GM18861 (cell line): ENCODE measurements at regions not wholly inside any gene's neighbourhood (a gene's known extent, or its start where the extent isn't known, plus 50 kb on each side); places are given as distances from the start of the nearest gene placed in this dataset.
"Not testable (repeated sequence)": the region's sequence is repeated elsewhere in the genome, so short reads cannot be mapped to it uniquely, and the experiment has no call there.

ENCODE experiments used
- ATAC-seq: cut with Tn5 transposase; IDR thresholded peaks from one replicate; pipeline ENCODE4 v1.9.1; 2021; ENCODE audit not compliant: unreplicated experiment

GRCh38 chr1:157235307-157235706 lies 97.1 kb upstream of the ETV3 start:
- ATAC-seq = no peak

- no peak for ATAC-seq
Observed at GRCh38 chr1:157234705-157235273, 96.6 kb upstream of the ETV3 start.

- ATAC-seq = peak; percentile 87
Observed at GRCh38 chr1:157233131-157233530, 94.9 kb upstream of the ETV3 start.

- ATAC-seq = no peak
Observed at GRCh38 chr1:157231846-157232525, 93.8 kb upstream of the ETV3 start.

GRCh38 chr1:157230500-157230899 lies 92.3 kb upstream of the ETV3 start:
- ATAC-seq = no peak

- ATAC-seq = no peak
Observed at GRCh38 chr1:157227700-157228099, 89.5 kb upstream of the ETV3 start.

GRCh38 chr1:157226739-157227138 lies 88.5 kb upstream of the ETV3 start:
- no peak for ATAC-seq

- no peak for ATAC-seq
Observed at GRCh38 chr1:157219600-157219999, 81.4 kb upstream of the ETV3 start.

- ATAC-seq = no peak
Observed at GRCh38 chr1:157219182-157219581, 81.0 kb upstream of the ETV3 start.

GRCh38 chr1:157218671-157219070 lies 80.5 kb upstream of the ETV3 start:
- no peak for ATAC-seq

- no peak for ATAC-seq
Observed at GRCh38 chr1:157217486-157217885, 79.3 kb upstream of the ETV3 start.

GRCh38 chr1:157213836-157214235 lies 75.6 kb upstream of the ETV3 start:
- no peak for ATAC-seq

- no peak for ATAC-seq
Observed at GRCh38 chr1:157209514-157209913, 71.3 kb upstream of the ETV3 start.

- not testable (repeated sequence) for ATAC-seq
Observed at GRCh38 chr1:157205982-157206381, 67.8 kb upstream of the ETV3 start.

- no peak for ATAC-seq
Observed at GRCh38 chr1:157203166-157203565, 65.0 kb upstream of the ETV3 start.

- no peak for ATAC-seq
Observed at GRCh38 chr1:157202331-157202730, 64.1 kb upstream of the ETV3 start.

GRCh38 chr1:157201767-157202166 lies 63.6 kb upstream of the ETV3 start:
- ATAC-seq = no peak

GRCh38 chr1:157200451-157200850 lies 62.3 kb upstream of the ETV3 start:
- no peak for ATAC-seq

GRCh38 chr1:157199421-157199755 lies 61.2 kb upstream of the ETV3 start:
- no peak for ATAC-seq

- ATAC-seq = no peak
Observed at GRCh38 chr1:157198619-157199420, 60.6 kb upstream of the ETV3 start.

- ATAC-seq = no peak
Observed at GRCh38 chr1:157197906-157198435, 59.8 kb upstream of the ETV3 start.
